CD4-positive, alpha-beta T cell treated with Interleukin-4 for 1 hour (primary cell): ENCODE measurements at regions not wholly inside any gene's neighbourhood (a gene's known extent, or its start where the extent isn't known, plus 50 kb on each side); places are given as distances from the start of the nearest gene placed in this dataset.
"Not testable (repeated sequence)": the region's sequence is repeated elsewhere in the genome, so short reads cannot be mapped to it uniquely, and the experiment has no call there.

Experiments
- DNase-seq, 2 donors: peaks; one replicate each; pipeline ENCODE4 v3.0.0-alpha.2; 2020 to 2022

- DNase-seq, result no peak
Observed at GRCh38 chr9:26789959-26790358, 102.6 kb downstream of the CAAP1 start.

- no peak for DNase-seq
Observed at GRCh38 chr9:26786564-26786963, 106.0 kb downstream of the CAAP1 start.

GRCh38 chr9:26782899-26783298, 109.7 kb downstream of the CAAP1 start:
- no peak for DNase-seq

- DNase-seq, result no peak
Observed at GRCh38 chr9:26781906-26782305, 110.7 kb downstream of the CAAP1 start.

- DNase-seq, result not testable (repeated sequence)
Observed at GRCh38 chr9:26780307-26780706, 112.3 kb downstream of the CAAP1 start.

GRCh38 chr9:26779062-26779461, 113.5 kb downstream of the CAAP1 start:
- DNase-seq, result no peak

- no peak for DNase-seq
Observed at GRCh38 chr9:26775391-26775790, 117.2 kb downstream of the CAAP1 start.

- DNase-seq, result no peak
Observed at GRCh38 chr9:26773056-26773455, 119.5 kb downstream of the CAAP1 start.

GRCh38 chr9:26770821-26771220, 121.8 kb downstream of the CAAP1 start:
- DNase-seq, result no peak

- DNase-seq, result no peak
Observed at GRCh38 chr9:26768145-26768544, 124.5 kb downstream of the CAAP1 start.

- no peak for DNase-seq
Observed at GRCh38 chr9:26760675-26761074, 131.9 kb downstream of the CAAP1 start.

- DNase-seq, result no peak
Observed at GRCh38 chr9:26758655-26759054, 133.9 kb downstream of the CAAP1 start.

GRCh38 chr9:26756881-26757280, 135.7 kb downstream of the CAAP1 start:
- DNase-seq, result no peak

GRCh38 chr9:26755476-26755875, 137.1 kb downstream of the CAAP1 start:
- no peak for DNase-seq

- DNase-seq, result no peak
Observed at GRCh38 chr9:26754509-26755164, 138.0 kb downstream of the CAAP1 start.

GRCh38 chr9:26753971-26754370, 138.6 kb downstream of the CAAP1 start:
- no peak for DNase-seq

- no peak for DNase-seq
Observed at GRCh38 chr9:26750162-26750561, 142.4 kb downstream of the CAAP1 start.

GRCh38 chr9:26748449-26749058, 144.0 kb downstream of the CAAP1 start:
- no peak for DNase-seq

GRCh38 chr9:26747611-26748010, 145.0 kb downstream of the CAAP1 start:
- DNase-seq, result no peak

GRCh38 chr9:26746357-26747072, 146.1 kb downstream of the CAAP1 start:
- no peak for DNase-seq

- DNase-seq, result no peak
Observed at GRCh38 chr9:26745111-26745510, 147.5 kb downstream of the CAAP1 start.

- DNase-seq, result peak in 1 of 2 donors; percentile 27
Observed at GRCh38 chr9:26744191-26744965, 148.2 kb downstream of the CAAP1 start.

GRCh38 chr9:26742828-26743476, 149.7 kb downstream of the CAAP1 start:
- no peak for DNase-seq
